ENCODE measurements at regions not wholly inside any gene's neighbourhood (a gene's known extent, or its start where the extent isn't known, plus 50 kb on each side); places are given as distances from the start of the nearest gene placed in this dataset.

DNA sequence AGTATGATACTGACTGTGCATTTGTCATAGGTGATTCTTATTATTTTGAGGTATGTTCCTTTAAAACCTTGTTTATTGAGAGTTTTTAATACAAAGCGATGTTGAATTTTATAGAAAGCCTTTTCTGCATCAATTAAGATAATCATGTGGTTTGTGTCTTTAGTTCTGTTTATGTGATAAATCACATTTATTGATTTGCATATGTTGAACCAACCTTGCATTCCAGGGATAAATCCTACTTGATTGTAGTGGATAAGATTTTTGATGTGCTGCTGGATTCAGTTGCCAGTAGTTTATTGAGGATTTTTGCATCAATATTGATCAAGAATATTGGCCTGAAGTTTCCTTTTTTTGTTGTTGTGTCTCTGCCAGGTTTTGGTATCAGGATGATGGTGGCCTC is 158.0 kb downstream of the CENPF start:
- TF ChIP-seq EP300 (IDR thresholded peaks at IDR 0.05; ENCODE audit: borderline replicate concordance) (no peak), TAF1 (IDR thresholded peaks at IDR 0.05; ENCODE audit: low read depth) (no peak), EGR1 (IDR thresholded peaks at IDR 0.05) (no peak), TEAD4 (IDR thresholded peaks at IDR 0.05) (no peak), RAD21 (IDR thresholded peaks at IDR 0.05; ENCODE audit: low read depth) (no peak)

Data from Ishikawa (cell line).